ENCODE measurements at regions not wholly inside any gene's neighbourhood (a gene's known extent, or its start where the extent isn't known, plus 50 kb on each side); places are given as distances from the start of the nearest gene placed in this dataset.

DNA sequence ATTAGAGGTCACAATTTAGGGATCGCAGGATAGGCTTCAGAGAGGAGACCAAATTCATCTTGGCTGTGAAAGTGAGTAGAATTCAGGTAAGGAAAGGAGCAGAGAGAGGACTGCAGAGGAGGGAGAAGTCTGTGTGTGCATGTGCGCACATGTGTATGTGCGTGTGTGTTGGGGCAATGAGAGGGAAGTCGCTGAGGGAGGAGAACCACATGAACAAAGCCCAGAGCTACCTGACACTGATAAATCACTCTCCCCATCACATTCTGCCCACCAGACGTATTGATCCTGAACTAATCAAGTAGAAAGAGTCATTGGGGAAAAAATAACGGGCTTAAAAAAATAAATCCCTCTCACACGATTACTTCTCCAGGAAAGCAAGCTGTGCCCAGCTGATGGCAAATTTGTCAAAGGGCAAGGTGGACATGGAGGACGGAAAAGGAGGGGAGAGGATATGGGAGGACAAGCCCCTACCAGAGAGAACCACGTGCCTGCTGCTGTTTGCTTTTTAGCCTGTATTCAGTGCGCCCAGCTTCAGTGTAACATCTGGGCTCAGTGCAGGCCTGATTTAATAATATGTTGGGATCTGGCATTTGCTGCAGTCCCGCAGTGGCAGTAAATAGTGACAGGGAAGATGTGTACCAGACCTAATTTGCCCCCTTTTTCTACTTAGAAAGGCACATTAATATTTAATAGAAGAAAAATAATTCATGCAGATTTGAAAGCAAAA lies 307.5 kb downstream of the C1D start:
- H3K36me3 ChIP-seq (ENCODE audit: insufficient read depth, low read length, poor library complexity, severe bottlenecking): no peaks in the 10 kb centered on the region
- TF ChIP-seq, protein P1, sequence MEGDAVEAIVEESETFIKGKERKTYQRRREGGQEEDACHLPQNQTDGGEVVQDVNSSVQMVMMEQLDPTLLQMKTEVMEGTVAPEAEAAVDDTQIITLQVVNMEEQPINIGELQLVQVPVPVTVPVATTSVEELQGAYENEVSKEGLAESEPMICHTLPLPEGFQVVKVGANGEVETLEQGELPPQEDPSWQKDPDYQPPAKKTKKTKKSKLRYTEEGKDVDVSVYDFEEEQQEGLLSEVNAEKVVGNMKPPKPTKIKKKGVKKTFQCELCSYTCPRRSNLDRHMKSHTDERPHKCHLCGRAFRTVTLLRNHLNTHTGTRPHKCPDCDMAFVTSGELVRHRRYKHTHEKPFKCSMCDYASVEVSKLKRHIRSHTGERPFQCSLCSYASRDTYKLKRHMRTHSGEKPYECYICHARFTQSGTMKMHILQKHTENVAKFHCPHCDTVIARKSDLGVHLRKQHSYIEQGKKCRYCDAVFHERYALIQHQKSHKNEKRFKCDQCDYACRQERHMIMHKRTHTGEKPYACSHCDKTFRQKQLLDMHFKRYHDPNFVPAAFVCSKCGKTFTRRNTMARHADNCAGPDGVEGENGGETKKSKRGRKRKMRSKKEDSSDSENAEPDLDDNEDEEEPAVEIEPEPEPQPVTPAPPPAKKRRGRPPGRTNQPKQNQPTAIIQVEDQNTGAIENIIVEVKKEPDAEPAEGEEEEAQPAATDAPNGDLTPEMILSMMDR (conservative IDR thresholded peaks at IDR 0.05; ENCODE audit: low read depth, low read length): no peak
- TF ChIP-seq EZH2 (IDR thresholded peaks at IDR 0.05; ENCODE audit: borderline replicate concordance, low read depth, low read length, poor library complexity, severe bottlenecking): no peak
- H3K9me3 ChIP-seq (ENCODE audit: low read depth, low read length, poor library complexity, severe bottlenecking): no peaks in the 10 kb centered on the region
- POLR2A ChIA-PET (ENCODE audit: low non-redundant PET): no interaction called here
- DNase-seq (ENCODE audit: low spot score): no peak
- H3K27me3 ChIP-seq (replicated peaks; ENCODE audit: insufficient read depth, low read depth, low read length, poor library complexity): no peaks in the 10 kb centered on the region
- CTCF ChIA-PET: no interaction called here
- BruUV-seq (replicated peaks): no TSS peak
- H3K4me1 ChIP-seq (ENCODE audit: insufficient read depth, low read length, poor library complexity, severe bottlenecking): peaks cover 15% of the 10 kb centered on the region
- no peak overlapping the region for H3K27ac ChIP-seq (ENCODE audit: low read depth, low read length, poor library complexity, severe bottlenecking)
- intact Hi-C loops (cut with micrococcal nuclease; ENCODE audit: unreplicated experiment): no loop called here
- no peak overlapping the region for H3K4me3 ChIP-seq (ENCODE audit: low read depth, low read length, poor library complexity, severe bottlenecking)

DNA sequence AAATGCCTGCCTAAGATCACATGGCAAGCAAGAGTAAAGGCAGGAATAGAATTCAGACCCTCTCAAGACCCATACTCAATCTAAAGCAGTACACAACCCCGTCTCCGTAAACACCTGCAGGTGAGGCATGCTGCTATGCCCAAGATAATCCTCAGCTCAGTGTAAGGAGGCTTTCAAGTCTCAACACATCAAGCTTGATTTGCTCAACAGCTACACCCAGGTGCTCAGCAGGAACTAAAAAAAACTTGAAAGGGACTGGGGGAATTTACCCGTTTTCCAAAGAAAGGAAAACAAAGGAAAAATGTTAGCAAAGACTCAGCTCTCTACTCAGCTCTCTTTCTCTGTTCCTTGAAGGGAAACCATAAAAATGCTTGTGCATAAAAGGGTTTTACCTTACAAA lies 301.8 kb downstream of the C1D start:
- no peaks in the 10 kb centered on the region for H3K27me3 ChIP-seq (replicated peaks; ENCODE audit: insufficient read depth, low read depth, low read length, poor library complexity)
- intact Hi-C loops (cut with micrococcal nuclease; ENCODE audit: unreplicated experiment): no loop called here
- POLR2A ChIA-PET (ENCODE audit: low non-redundant PET): no interaction called here
- H3K4me3 ChIP-seq (ENCODE audit: low read depth, low read length, poor library complexity, severe bottlenecking): no peak overlapping the region
- BruUV-seq (replicated peaks): no TSS peak
- no peaks in the 10 kb centered on the region for H3K9me3 ChIP-seq (ENCODE audit: low read depth, low read length, poor library complexity, severe bottlenecking)
- CTCF ChIA-PET: no interaction called here
- DNase-seq (ENCODE audit: low spot score): no peak
- TF ChIP-seq, protein P1 (conservative IDR thresholded peaks at IDR 0.05; ENCODE audit: low read depth, low read length): no peak
- TF ChIP-seq EZH2 (IDR thresholded peaks at IDR 0.05; ENCODE audit: borderline replicate concordance, low read depth, low read length, poor library complexity, severe bottlenecking): no peak
- H3K36me3 ChIP-seq (ENCODE audit: insufficient read depth, low read length, poor library complexity, severe bottlenecking): no peaks in the 10 kb centered on the region
- no peaks in the 10 kb centered on the region for H3K4me1 ChIP-seq (ENCODE audit: insufficient read depth, low read length, poor library complexity, severe bottlenecking)
- no peak overlapping the region for H3K27ac ChIP-seq (ENCODE audit: low read depth, low read length, poor library complexity, severe bottlenecking)

DNA sequence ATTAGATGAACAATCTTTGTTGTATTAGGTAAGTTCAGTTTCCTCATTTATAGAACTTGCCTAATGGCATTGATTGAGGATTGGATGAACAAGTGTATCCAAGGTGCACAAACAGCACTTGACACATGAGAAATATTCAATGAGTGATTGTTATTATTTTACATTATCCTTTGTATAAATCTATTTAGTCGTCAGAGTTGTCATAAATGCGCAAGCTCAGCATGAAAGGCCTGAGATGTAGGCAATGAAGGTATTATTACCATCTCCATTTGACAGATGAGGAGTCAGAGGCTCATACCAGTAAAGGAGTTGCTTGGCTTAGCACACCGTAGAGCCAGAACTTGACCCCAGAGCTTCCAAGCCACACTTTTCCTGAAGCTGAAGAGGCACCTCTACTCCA lies 291.4 kb downstream of the C1D start:
- DNase-seq (ENCODE audit: low spot score): no peak
- Histone ChIP-seq H3K36me3 (ENCODE audit: insufficient read depth, low read length, poor library complexity, severe bottlenecking) (no peaks in the 10 kb centered on the region), H3K27ac (ENCODE audit: low read depth, low read length, poor library complexity, severe bottlenecking) (no peak overlapping the region), H3K9me3 (ENCODE audit: low read depth, low read length, poor library complexity, severe bottlenecking) (no peaks in the 10 kb centered on the region), H3K27me3 (replicated peaks; ENCODE audit: insufficient read depth, low read depth, low read length, poor library complexity) (no peaks in the 10 kb centered on the region), H3K4me3 (ENCODE audit: low read depth, low read length, poor library complexity, severe bottlenecking) (no peak overlapping the region), H3K4me1 (ENCODE audit: insufficient read depth, low read length, poor library complexity, severe bottlenecking) (peaks cover 5% of the 10 kb centered on the region)
- POLR2A ChIA-PET (ENCODE audit: low non-redundant PET): no interaction called here
- BruUV-seq (replicated peaks): no TSS peak
- CTCF ChIA-PET: no interaction called here
- intact Hi-C loops (cut with micrococcal nuclease; ENCODE audit: unreplicated experiment): no loop called here
- no peak for TF ChIP-seq EZH2 (IDR thresholded peaks at IDR 0.05; ENCODE audit: borderline replicate concordance, low read depth, low read length, poor library complexity, severe bottlenecking)
- TF ChIP-seq, protein P1 (conservative IDR thresholded peaks at IDR 0.05; ENCODE audit: low read depth, low read length): no peak
